ENCODE measurements at regions not wholly inside any gene's neighbourhood (a gene's known extent, or its start where the extent isn't known, plus 50 kb on each side); places are given as distances from the start of the nearest gene placed in this dataset.

DNA sequence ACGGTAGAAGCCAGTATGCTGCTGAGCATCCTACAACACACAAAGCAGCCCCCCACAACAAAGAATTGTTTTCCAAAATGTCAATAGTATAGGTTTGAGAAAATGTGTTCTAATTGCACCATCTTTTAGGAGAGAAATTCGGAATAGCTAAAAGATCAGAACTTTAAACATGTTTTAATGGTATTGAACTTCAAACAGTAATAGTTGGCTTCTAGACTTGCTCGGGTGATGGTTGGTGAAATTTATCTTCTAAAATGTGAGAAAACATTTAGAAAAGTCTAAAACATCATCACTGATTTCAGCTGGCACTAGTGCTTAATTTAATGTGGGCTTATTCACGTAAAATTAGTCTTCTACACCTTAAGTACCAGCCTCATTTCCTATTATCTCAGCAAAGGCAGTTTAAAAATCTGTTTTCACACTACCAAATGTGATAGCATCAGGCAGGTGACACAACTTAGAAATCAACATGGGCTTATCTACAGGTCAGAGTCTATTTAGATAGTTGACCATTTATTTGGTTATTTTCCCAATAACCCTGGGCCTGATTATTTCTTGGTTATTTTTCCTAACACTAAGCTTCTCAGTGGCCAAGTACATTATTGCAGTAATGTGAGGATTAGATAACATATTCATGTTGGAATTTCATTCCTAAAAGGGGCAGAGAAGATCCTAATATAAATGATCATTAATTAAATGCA, 399.3 kb upstream of the PKN2 start:
- TF ChIP-seq, protein P1, sequence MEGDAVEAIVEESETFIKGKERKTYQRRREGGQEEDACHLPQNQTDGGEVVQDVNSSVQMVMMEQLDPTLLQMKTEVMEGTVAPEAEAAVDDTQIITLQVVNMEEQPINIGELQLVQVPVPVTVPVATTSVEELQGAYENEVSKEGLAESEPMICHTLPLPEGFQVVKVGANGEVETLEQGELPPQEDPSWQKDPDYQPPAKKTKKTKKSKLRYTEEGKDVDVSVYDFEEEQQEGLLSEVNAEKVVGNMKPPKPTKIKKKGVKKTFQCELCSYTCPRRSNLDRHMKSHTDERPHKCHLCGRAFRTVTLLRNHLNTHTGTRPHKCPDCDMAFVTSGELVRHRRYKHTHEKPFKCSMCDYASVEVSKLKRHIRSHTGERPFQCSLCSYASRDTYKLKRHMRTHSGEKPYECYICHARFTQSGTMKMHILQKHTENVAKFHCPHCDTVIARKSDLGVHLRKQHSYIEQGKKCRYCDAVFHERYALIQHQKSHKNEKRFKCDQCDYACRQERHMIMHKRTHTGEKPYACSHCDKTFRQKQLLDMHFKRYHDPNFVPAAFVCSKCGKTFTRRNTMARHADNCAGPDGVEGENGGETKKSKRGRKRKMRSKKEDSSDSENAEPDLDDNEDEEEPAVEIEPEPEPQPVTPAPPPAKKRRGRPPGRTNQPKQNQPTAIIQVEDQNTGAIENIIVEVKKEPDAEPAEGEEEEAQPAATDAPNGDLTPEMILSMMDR (IDR thresholded peaks at IDR 0.05 in 4 of 5, conservative IDR thresholded peaks at IDR 0.05 in 1 of 5), result no peak
- no peak for TF ChIP-seq POLR2A (IDR thresholded peaks at IDR 0.05)

Measured in gastrocnemius medialis (tissue), 4 donors.